NT2/D1 (cell line): ENCODE measurements at regions not wholly inside any gene's neighbourhood (a gene's known extent, or its start where the extent isn't known, plus 50 kb on each side); places are given as distances from the start of the nearest gene placed in this dataset.

ENCODE experiments used
- DNase-seq: peaks from one replicate; pipeline ENCODE4 v3.0.0-alpha.2; 2011; ENCODE audit warnings: low read depth, low spot score
- H3K27me3 ChIP-seq: 2 replicates; pipeline ENCODE4 v1.6.0; 2011; ENCODE audit warnings: mild to moderate bottlenecking; ENCODE audit not compliant: insufficient read length, insufficient read depth
- H3K36me3 ChIP-seq: 2 replicates; pipeline ENCODE4 v1.6.1; 2011; ENCODE audit warnings: mild to moderate bottlenecking, low read length, mixed read lengths; ENCODE audit not compliant: insufficient read depth, insufficient read length
- H3K4me1 ChIP-seq: 2 replicates; pipeline ENCODE4 v1.5.1; 2011; ENCODE audit not compliant: insufficient read depth, insufficient read length
- H3K4me3 ChIP-seq: 2 replicates; pipeline ENCODE4 v1.5.1; 2011; ENCODE audit warnings: low read depth; ENCODE audit not compliant: insufficient read length
- H3K9ac ChIP-seq: 2 replicates; pipeline ENCODE4 v1.6.0; 2011; ENCODE audit warnings: low read depth; ENCODE audit not compliant: insufficient read length
- H3K9me3 ChIP-seq: 2 replicates; pipeline ENCODE4 v1.5.1; 2011; ENCODE audit warnings: mild to moderate bottlenecking, low read length; ENCODE audit not compliant: insufficient read depth
- SUZ12 ChIP-seq: IDR thresholded peaks from 2 replicates; pipeline ENCODE4 v1.6.1; 2011; ENCODE audit not compliant: insufficient read length, insufficient read depth; ENCODE audit errors: extremely low read depth
- YY1 ChIP-seq: IDR thresholded peaks from 2 replicates; pipeline ENCODE4 v1.6.1; 2011; ENCODE audit not compliant: insufficient read length, insufficient read depth
- ZNF274 ChIP-seq: IDR thresholded peaks from 2 replicates; pipeline ENCODE4 v1.6.1; 2011; ENCODE audit warnings: mild to moderate bottlenecking, low read depth, low read length

DNA sequence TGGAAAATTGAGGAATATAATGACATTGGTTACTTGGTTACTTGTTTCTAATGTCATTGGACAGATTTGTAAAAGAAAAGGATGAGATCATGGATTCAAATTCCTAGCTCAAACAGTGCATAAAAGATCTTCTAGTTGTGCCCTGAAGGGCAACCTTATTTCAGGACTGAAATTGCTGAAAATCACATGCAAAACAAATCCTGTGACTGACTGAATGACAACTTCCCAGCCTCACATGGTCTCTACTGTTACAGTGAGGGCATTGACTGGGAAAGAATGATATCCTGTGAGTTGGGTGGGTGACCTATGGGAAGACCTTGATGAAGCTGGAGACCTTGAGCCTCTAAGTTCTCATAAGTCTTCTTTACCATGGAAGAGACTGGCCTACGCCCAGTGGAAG, 90.4 kb upstream of the HAAO start:
- H3K9me3 ChIP-seq: no peaks in the 10 kb centered on the region; the same call in 1 of the 2 replicates
- no peak for DNase-seq
- TF ChIP-seq SUZ12 (no peak), YY1 (no peak), ZNF274 (no peak)
- no peak overlapping the region for H3K9ac ChIP-seq
- peaks cover 2% of the 10 kb centered on the region for H3K4me1 ChIP-seq
- no peak overlapping the region for H3K4me3 ChIP-seq
- H3K27me3 ChIP-seq: no peaks in the 10 kb centered on the region
- H3K36me3 ChIP-seq: no peaks in the 10 kb centered on the region

DNA sequence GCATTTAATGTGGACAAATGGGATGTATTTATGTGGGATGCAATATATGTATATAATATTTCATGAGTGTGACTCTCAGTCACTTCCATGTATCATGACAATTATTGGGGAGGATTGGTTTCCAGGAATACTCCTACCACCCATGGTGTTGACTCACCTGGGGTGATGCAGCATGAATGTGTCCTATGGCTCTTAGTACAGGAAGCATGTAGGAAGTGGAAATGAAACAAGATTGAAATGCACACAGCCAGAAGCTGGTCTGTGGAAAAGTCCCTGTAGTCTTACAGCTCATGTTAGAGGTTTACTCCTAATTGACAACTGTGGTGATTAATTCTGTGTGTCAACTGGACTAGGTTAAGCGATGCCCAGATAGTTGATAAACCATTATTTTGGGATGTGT, 89.3 kb upstream of the HAAO start:
- H3K9ac ChIP-seq: no peak overlapping the region
- no peaks in the 10 kb centered on the region for H3K27me3 ChIP-seq
- H3K36me3 ChIP-seq: no peaks in the 10 kb centered on the region
- H3K9me3 ChIP-seq: no peaks in the 10 kb centered on the region
- H3K4me3 ChIP-seq: no peak overlapping the region
- no peak for TF ChIP-seq ZNF274
- TF ChIP-seq SUZ12: no peak
- TF ChIP-seq YY1: no peak
- H3K4me1 ChIP-seq: peaks cover 2% of the 10 kb centered on the region
- no peak for DNase-seq

DNA sequence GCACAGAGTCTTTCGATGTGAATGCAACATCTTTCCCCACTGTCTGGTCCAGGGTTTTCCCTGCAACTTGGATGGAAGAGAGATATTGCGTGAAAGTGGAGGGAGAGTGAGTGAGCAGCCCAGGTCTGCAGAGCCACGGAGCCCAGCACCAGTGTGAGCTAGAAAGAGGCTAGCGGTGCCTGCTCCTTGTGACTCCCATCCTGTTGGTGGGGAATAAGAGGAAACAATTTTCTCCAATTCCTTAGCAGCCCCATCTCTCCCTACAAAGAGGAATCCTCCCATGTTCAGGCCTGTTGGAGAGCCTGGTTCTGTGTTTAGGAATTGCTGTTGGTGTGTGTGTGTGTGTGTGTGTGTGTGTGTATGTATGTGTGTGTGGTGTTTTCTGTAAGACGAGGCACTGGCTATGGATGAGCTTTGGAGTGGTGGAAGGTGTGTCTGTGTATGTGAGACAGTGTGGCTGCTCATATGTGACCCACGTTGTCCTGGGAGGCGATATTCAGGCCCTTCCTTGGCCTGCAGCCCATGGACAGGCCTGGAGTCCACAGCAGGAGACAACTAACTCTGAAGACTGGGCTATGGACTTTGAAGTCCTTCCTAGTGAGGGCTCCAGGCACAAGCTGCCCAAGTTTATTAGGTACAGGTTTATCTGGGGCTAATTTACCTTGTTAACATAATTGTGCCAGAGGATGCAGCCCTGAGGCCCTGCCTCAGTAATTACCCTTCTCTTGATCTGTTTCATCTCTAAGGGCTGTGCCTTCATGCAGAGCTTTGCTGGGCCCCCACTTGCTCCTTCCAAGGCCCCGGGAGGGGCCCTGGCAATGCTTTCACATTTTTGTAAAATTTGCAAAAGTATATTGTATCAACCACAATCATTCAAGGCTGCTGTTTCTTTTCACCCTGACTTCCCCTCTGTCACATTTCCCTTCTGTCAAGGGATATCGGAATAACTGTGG, 88.6 kb upstream of the HAAO start:
- H3K4me1 ChIP-seq: peaks cover 2% of the 10 kb centered on the region
- no peaks in the 10 kb centered on the region for H3K27me3 ChIP-seq
- no peak overlapping the region for H3K4me3 ChIP-seq
- H3K9ac ChIP-seq: no peak overlapping the region
- no peak for TF ChIP-seq ZNF274
- TF ChIP-seq YY1: no peak
- no peak for TF ChIP-seq SUZ12
- DNase-seq: no peak
- no peaks in the 10 kb centered on the region for H3K36me3 ChIP-seq
- H3K9me3 ChIP-seq: no peaks in the 10 kb centered on the region

DNA sequence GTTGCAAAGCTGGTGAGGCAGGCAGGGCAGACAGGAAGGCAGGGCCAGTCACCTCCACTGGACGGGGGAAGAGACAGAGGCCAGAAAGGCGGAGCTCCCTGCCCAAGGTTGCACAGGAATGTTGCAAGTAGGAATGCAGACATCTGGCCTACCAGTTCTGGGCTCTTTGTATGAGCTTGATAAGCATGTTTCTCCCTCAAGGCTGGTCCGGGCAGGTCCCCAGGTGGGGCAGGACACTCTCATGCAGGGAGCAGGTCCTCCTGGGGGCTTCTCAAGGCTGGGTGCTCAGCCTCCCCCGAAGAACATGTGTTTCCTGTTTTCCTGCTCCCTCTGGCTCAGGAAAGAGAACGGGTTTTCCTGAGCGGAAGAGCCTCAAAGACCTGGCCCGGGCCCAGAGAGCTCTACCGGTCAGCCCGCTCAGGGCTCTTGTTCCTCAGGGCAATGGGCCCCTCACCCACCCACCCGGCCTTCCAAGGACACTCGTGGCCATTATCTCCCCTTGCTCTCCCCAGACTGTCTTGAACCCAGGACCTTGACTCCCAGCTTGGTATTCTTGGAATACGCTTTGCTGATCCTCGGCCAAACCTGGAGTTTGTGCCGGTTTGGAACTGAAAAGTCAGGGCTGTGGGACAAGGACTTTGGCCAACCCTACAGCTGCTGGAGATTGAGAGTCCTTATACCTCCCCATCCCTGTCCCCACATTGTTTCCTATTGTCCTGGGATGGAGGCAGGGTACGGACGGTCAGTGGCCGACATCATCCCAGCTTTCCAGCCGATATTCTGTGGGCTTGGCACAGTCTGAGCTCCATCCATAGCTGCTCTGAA, 87.7 kb upstream of the HAAO start:
- H3K4me3 ChIP-seq: no peak overlapping the region
- H3K9me3 ChIP-seq: no peaks in the 10 kb centered on the region
- no peaks in the 10 kb centered on the region for H3K27me3 ChIP-seq
- DNase-seq: no peak
- H3K4me1 ChIP-seq: peaks cover 2% of the 10 kb centered on the region
- no peak for TF ChIP-seq YY1
- TF ChIP-seq SUZ12: no peak
- no peak for TF ChIP-seq ZNF274
- no peak overlapping the region for H3K9ac ChIP-seq
- H3K36me3 ChIP-seq: no peaks in the 10 kb centered on the region

DNA sequence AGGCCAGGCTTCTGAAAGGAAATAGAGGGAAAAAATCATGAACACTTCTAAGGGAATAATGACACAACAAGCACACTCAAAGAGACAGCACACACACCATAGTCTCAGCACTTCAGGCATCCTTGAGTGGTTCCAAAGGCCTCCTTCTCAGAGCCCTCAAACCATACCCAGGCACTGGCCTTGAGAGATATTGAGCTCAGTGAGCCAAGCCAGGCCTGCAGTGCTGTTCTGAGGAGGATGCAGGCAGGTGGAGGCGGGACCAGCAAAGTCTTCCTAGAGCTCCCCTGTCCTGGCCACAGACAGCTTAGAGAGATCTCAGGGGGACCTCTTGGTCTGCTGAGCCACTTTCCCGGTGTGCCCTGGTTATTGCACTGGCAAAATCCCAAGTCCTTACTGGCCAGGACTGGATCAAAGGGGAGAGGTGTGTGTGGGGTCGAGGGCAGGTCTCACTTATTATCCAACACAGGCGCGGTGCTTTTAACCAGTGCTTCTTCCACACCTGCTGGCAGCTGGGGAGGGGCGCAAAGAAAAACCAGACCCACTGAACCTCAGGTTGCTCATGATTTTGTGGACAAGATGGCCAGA, 86.8 kb upstream of the HAAO start:
- Histone ChIP-seq H3K9ac (no peak overlapping the region), H3K36me3 (no peaks in the 10 kb centered on the region), H3K4me1 (peaks cover 2% of the 10 kb centered on the region), H3K27me3 (no peaks in the 10 kb centered on the region), H3K9me3 (no peaks in the 10 kb centered on the region), H3K4me3 (no peak overlapping the region)
- TF ChIP-seq SUZ12 (no peak), YY1 (no peak), ZNF274 (no peak)
- no peak for DNase-seq

DNA sequence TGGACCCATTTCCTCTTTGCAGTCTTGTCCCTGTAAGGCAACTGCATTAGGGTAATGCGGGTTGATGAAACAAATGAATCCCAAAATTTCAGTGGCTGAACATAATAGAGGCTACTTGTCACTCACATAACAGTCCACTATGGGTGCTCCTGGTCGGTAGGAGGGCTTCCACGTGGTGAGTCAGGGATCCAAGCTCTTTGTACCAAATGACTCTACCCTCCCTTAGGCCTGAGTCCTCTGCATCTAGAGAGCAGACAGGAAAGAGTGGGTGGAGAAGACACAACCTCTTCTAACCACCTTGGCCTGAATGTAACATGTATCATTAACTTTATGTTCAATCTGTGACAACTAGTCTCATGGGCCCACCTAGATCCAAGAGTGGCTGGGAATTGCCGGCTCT, 86.2 kb upstream of the HAAO start:
- no peak for TF ChIP-seq YY1
- no peak for TF ChIP-seq ZNF274
- no peak for TF ChIP-seq SUZ12
- Histone ChIP-seq H3K9me3 (no peaks in the 10 kb centered on the region), H3K4me1 (peaks cover 2% of the 10 kb centered on the region), H3K9ac (no peak overlapping the region), H3K4me3 (no peak overlapping the region), H3K27me3 (no peaks in the 10 kb centered on the region), H3K36me3 (no peaks in the 10 kb centered on the region)
- no peak for DNase-seq
